H1 (cell line): ENCODE measurements at regions not wholly inside any gene's neighbourhood (a gene's known extent, or its start where the extent isn't known, plus 50 kb on each side); places are given as distances from the start of the nearest gene placed in this dataset.

Experiments
- CTCF ChIA-PET: fragments of 300-600 bp; sonication (Branson Sonifier 250); formaldehyde crosslinking; loops from one replicate; lab custom pipeline; 2021; ENCODE audit not compliant: partially characterized antibody; lab: Charles Lee
- POLR2A ChIA-PET: fragments of 300-600 bp; sonication (Branson Sonifier 250); formaldehyde crosslinking; loops from one replicate; lab custom pipeline; 2021; ENCODE audit warnings: inconsistent platforms; ENCODE audit not compliant: partially characterized antibody; lab: Charles Lee
- DNase-seq, 2 experiments: peaks; one replicate each; pipeline versions ENCODE4 v3.0.0 to v3.0.0-alpha.2; 2010 to 2022; ENCODE audit warnings: low spot score in 2 of 2, low read depth in 1 of 2, mixed read lengths in 1 of 2
- FAIRE-seq: peaks from 2 replicates; lab custom pipeline; 2011; peaks lifted over from hg19 to GRCh38; lab: Jason Lieb, UNC
- H2AFZ ChIP-seq: 2 replicates; pipeline ENCODE4 v1.8.1; 2012; ENCODE audit warnings: low read length, inconsistent platforms
- H2AK5ac ChIP-seq: 2 replicates; pipeline ENCODE4 v1.6.1; 2013; ENCODE audit warnings: low read depth, low read length
- H2BK120ac ChIP-seq: replicated peaks from 2 replicates; pipeline ENCODE3; 2013; ENCODE audit warnings: low read depth, low read length, inconsistent platforms
- H2BK12ac ChIP-seq: 2 replicates; pipeline ENCODE4 v1.6.1; 2013; ENCODE audit warnings: low read depth, low read length
- H2BK15ac ChIP-seq: 2 replicates; pipeline ENCODE4 v1.6.1; 2013; ENCODE audit warnings: low read length
- H2BK20ac ChIP-seq: 2 replicates; pipeline ENCODE4 v1.6.1; 2013; ENCODE audit warnings: low read length
- H2BK5ac ChIP-seq: 2 replicates; pipeline ENCODE4 v1.6.1; 2013; ENCODE audit warnings: low read depth, low read length
- H3K14ac ChIP-seq: 2 replicates; pipeline ENCODE4 v1.6.1; 2013; ENCODE audit warnings: inconsistent platforms; ENCODE audit not compliant: insufficient read length
- H3K18ac ChIP-seq: 2 replicates; pipeline ENCODE4 v1.6.1; 2013; ENCODE audit warnings: low read length; ENCODE audit errors: extremely low read depth
- H3K23ac ChIP-seq: 2 replicates; pipeline ENCODE4 v1.6.1; 2013; ENCODE audit warnings: inconsistent platforms; ENCODE audit not compliant: insufficient read length
- H3K23me2 ChIP-seq: 2 replicates; pipeline ENCODE4 v1.6.1; 2013; ENCODE audit warnings: low read depth, low read length
- H3K27ac ChIP-seq: 2 replicates; pipeline ENCODE4 v1.6.1; 2011; ENCODE audit warnings: low read depth, low read length, inconsistent platforms
- H3K27me3 ChIP-seq, 4 experiments: replicated peaks in 1 of 4; 1 replicate in 1 of 4; 2 replicates in 3 of 4; pipeline versions ENCODE4 v1.6.1 to v1.8.1; 2011 to 2013; ENCODE audit warnings: low read length in 3 of 4, mild to moderate bottlenecking in 3 of 4, inconsistent platforms in 2 of 4, mixed read lengths in 2 of 4, moderate library complexity in 1 of 4; ENCODE audit not compliant: control insufficient read depth in 3 of 4, insufficient read depth in 3 of 4; ENCODE audit errors: extremely low read depth in 1 of 4
- H3K36me3 ChIP-seq, 4 experiments: 2 replicates each; pipeline versions ENCODE4 v1.6.1 to v1.8.1; 2011 to 2013; ENCODE audit warnings: mild to moderate bottlenecking in 4 of 4, low read length in 3 of 4, moderate library complexity in 2 of 4, control low read depth in 1 of 4, inconsistent platforms in 1 of 4; ENCODE audit not compliant: insufficient read depth in 4 of 4, control insufficient read depth in 2 of 4
- H3K4ac ChIP-seq: replicated peaks from 2 replicates; pipeline ENCODE3; 2013; ENCODE audit warnings: low read length, low read depth, mixed read lengths, inconsistent platforms; ENCODE audit not compliant: insufficient read length
- H3K4me1 ChIP-seq, 4 experiments: replicated peaks in 1 of 4; 1 replicate in 1 of 4; 2 replicates in 3 of 4; pipeline versions ENCODE4 v1.6.1 to v1.8.1; 2011 to 2013; ENCODE audit warnings: low read length in 3 of 4, inconsistent platforms in 2 of 4, mixed read lengths in 1 of 4; ENCODE audit not compliant: insufficient read depth in 4 of 4, control insufficient read depth in 3 of 4
- H3K4me2 ChIP-seq, 2 experiments: 2 replicates each; pipeline versions ENCODE4 v1.6.1 to v1.8.1; 2011 to 2013; ENCODE audit warnings: low read depth in 2 of 2, low read length in 2 of 2, control low read depth in 1 of 2, inconsistent platforms in 1 of 2, mild to moderate bottlenecking in 1 of 2; ENCODE audit not compliant: insufficient read depth in 1 of 2
- H3K4me3 ChIP-seq, 4 experiments: fragments of 200-600, 300-600 bp in 1 of 4; sonication (generic), shearing (Covaris generic), sonication (Bioruptor Twin) in 1 of 4; 2 replicates each; pipeline versions ENCODE4 v1.5.1 to v1.8.1; 2011 to 2016; ENCODE audit warnings: low read length in 4 of 4, low read depth in 3 of 4, control low read depth in 2 of 4, inconsistent platforms in 2 of 4, mild to moderate bottlenecking in 2 of 4, mixed read lengths in 1 of 4, moderate library complexity in 1 of 4; ENCODE audit not compliant: insufficient read depth in 2 of 4; ENCODE audit errors: extremely low read depth in 1 of 4
- H3K56ac ChIP-seq: replicated peaks from 2 replicates; pipeline ENCODE3; 2013; ENCODE audit warnings: low read depth, mild to moderate bottlenecking, mixed read lengths, low read length, inconsistent platforms; ENCODE audit not compliant: insufficient read length
- H3K79me1 ChIP-seq: 2 replicates; pipeline ENCODE4 v1.6.1; 2013; ENCODE audit warnings: low read depth, low read length, control low read depth
- H3K79me2 ChIP-seq, 2 experiments: 2 replicates each; pipeline versions ENCODE4 v1.6.1 to v1.8.1; 2012 to 2013; ENCODE audit warnings: low read length in 2 of 2, mild to moderate bottlenecking in 2 of 2, inconsistent platforms in 1 of 2; ENCODE audit not compliant: insufficient read depth in 2 of 2, control insufficient read depth in 1 of 2
- H3K9ac ChIP-seq, 4 experiments: replicated peaks in 1 of 4; 1 replicate in 1 of 4; 2 replicates in 3 of 4; pipeline versions ENCODE4 v1.6.1 to v1.8.1; 2011 to 2013; ENCODE audit warnings: low read depth in 3 of 4, low read length in 3 of 4, control low read depth in 2 of 4, mild to moderate bottlenecking in 2 of 4, moderate library complexity in 2 of 4, inconsistent platforms in 1 of 4; ENCODE audit errors: extremely low read depth in 1 of 4
- H3K9me3 ChIP-seq, 2 experiments: 2 replicates each; pipeline versions ENCODE4 v1.6.1 to v1.8.1; 2012 to 2013; ENCODE audit warnings: mild to moderate bottlenecking in 2 of 2, moderate library complexity in 2 of 2, control low read depth in 1 of 2, inconsistent platforms in 1 of 2, low read depth in 1 of 2, low read length in 1 of 2, mixed read lengths in 1 of 2; ENCODE audit not compliant: insufficient read depth in 2 of 2
- H4K20me1 ChIP-seq, 2 experiments: replicated peaks in 1 of 2; 2 replicates each; pipeline versions ENCODE3 to v1.8.1; 2011 to 2013; ENCODE audit warnings: inconsistent platforms in 2 of 2, low read length in 2 of 2, mild to moderate bottlenecking in 1 of 2; ENCODE audit not compliant: insufficient read depth in 2 of 2, control insufficient read depth in 1 of 2
- H4K5ac ChIP-seq: 2 replicates; pipeline ENCODE4 v1.6.1; 2013; ENCODE audit warnings: low read length, low read depth, mixed read lengths, inconsistent platforms; ENCODE audit not compliant: insufficient read length
- H4K8ac ChIP-seq: 2 replicates; pipeline ENCODE4 v1.8.0; 2013; ENCODE audit warnings: mild to moderate bottlenecking, moderate library complexity, low read length, inconsistent platforms; ENCODE audit not compliant: insufficient read depth; ENCODE audit errors: extremely low read depth
- H4K91ac ChIP-seq: replicated peaks from 2 replicates; pipeline ENCODE3; 2013; ENCODE audit warnings: low read length, mixed read lengths, inconsistent platforms; ENCODE audit not compliant: insufficient read length
- MAX ChIP-seq: IDR thresholded peaks from 2 replicates; pipeline ENCODE4 v1.6.1; 2012; ENCODE audit warnings: inconsistent platforms
- SUZ12 ChIP-seq: fragments of 200-600 bp; sonication (generic); IDR thresholded peaks from 2 replicates; pipeline ENCODE4 v1.6.1; 2012; ENCODE audit warnings: mild to moderate bottlenecking, inconsistent platforms, low read length, moderate library complexity, mixed read lengths
- TAF1 ChIP-seq: IDR thresholded peaks from 2 replicates; pipeline ENCODE4 v1.6.1; 2011; ENCODE audit warnings: mild to moderate bottlenecking, low read depth, low read length
- WGBS, 2 experiments: shearing (Covaris generic) in 1 of 2; methylation state at CpG; one replicate each; pipeline versions ENCODE4 v1.1.6 to v1.1.7; 2013 to 2015; ENCODE audit warnings: low lambda C conversion rate in 2 of 2, mixed read lengths in 2 of 2, inconsistent platforms in 1 of 2, low coverage in 1 of 2, missing lambda C conversion rate in 1 of 2; ENCODE audit not compliant: insufficient replicate concordance in 2 of 2, insufficient coverage in 1 of 2, insufficient read length in 1 of 2; ENCODE audit errors: extremely low coverage in 1 of 2, missing lambda C conversion rate in 1 of 2; 5-methylcytosine and 5-hydroxymethylcytosine counted together

GRCh38 chr22:48407256-48407955, 1420.3 kb downstream of the BRD1 start:
- Histone ChIP-seq H4K20me1 (no peaks in the 10 kb centered on the region), H3K79me1 (no peaks in the 10 kb centered on the region), H3K56ac (no peak overlapping the region), H3K9ac (no peak overlapping the region), H2BK15ac (no peak overlapping the region), H2AFZ (no peak overlapping the region), H3K27me3 (no peaks in the 10 kb centered on the region; a peak in 1 of 7 replicates), H2BK20ac (no peak overlapping the region), H3K4me1 (no peaks in the 10 kb centered on the region; a peak in 1 of 7 replicates), H3K14ac (no peak overlapping the region), H4K91ac (no peak overlapping the region), H2AK5ac (no peak overlapping the region), H3K23ac (no peak overlapping the region), H3K4me3 (no peak overlapping the region), H4K5ac (no peak overlapping the region), H3K4me2 (no peak overlapping the region), H3K23me2 (no peaks in the 10 kb centered on the region; the same call in 1 of the 2 replicates), H3K9me3 (no peaks in the 10 kb centered on the region), H4K8ac (no peak overlapping the region), H3K4ac (no peak overlapping the region), H3K18ac (no peak overlapping the region), H2BK120ac (no peak overlapping the region), H2BK5ac (no peak overlapping the region), H3K27ac (no peak overlapping the region), H2BK12ac (no peak overlapping the region), H3K79me2 (no peaks in the 10 kb centered on the region), H3K36me3 (no peaks in the 10 kb centered on the region)
- DNase-seq (no peak), FAIRE-seq (no peak)
- WGBS, 2 experiments, result 96% methylated on average over 8 of the region's 8 CpGs; no CpG with 5 or more reads in 1 of the 2 experiments
- ChIA-PET CTCF (no interaction called here), POLR2A (interaction anchor here (0.8 kb wide), 1 partner anchor 70 kb away, joined by 3 read pairs; no protein-coding TSS in a partner anchor)
- TF ChIP-seq SUZ12, result no peak
- TF ChIP-seq MAX, result no peak
- no peak for TF ChIP-seq TAF1
